ENCODE measurements at regions not wholly inside any gene's neighbourhood (a gene's known extent, or its start where the extent isn't known, plus 50 kb on each side); places are given as distances from the start of the nearest gene placed in this dataset.

- in situ Hi-C loops (cut with MboI; ENCODE audit: low sequenced_read_pairs, unreplicated experiment), result no loop called here
- no peak for DNase-seq (ENCODE audit: low spot score)
- TF ChIP-seq CTCF (IDR thresholded peaks at IDR 0.05; ENCODE audit: borderline replicate concordance, control extremely low read depth, extremely low read depth, insufficient read depth, missing control alignments), result no peak
Observed at GRCh38 chr4:153938994-153939393, 150.1 kb upstream of the SFRP2 start.

- DNase-seq (ENCODE audit: low spot score), result no peak
- TF ChIP-seq CTCF (IDR thresholded peaks at IDR 0.05; ENCODE audit: borderline replicate concordance, control extremely low read depth, extremely low read depth, insufficient read depth, missing control alignments), result no peak
- in situ Hi-C loops (cut with MboI; ENCODE audit: low sequenced_read_pairs, unreplicated experiment), result no loop called here
Observed at GRCh38 chr4:153937289-153937688, 148.4 kb upstream of the SFRP2 start.

- TF ChIP-seq CTCF (IDR thresholded peaks at IDR 0.05; ENCODE audit: borderline replicate concordance, control extremely low read depth, extremely low read depth, insufficient read depth, missing control alignments), result no peak
- DNase-seq (ENCODE audit: low spot score), result no peak
- in situ Hi-C loops (cut with MboI; ENCODE audit: low sequenced_read_pairs, unreplicated experiment), result no loop called here
Observed at GRCh38 chr4:153936121-153936520, 147.2 kb upstream of the SFRP2 start.

DNA sequence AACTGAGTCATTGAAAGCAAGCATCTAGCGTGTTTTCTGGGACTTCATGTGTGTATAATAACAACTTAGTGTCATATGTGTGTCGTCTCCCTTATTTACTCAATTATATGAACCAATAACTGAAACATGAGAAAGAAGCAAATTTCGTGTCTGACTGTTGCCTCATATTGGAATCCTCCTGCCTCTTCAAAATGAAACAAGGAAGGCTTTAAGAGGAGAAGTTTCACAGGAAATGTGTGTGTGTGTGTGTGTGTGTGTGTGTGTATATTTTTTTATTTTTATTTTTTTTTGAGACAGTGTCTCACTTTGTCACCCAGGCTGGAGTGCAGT, 145.8 kb upstream of the SFRP2 start:
- no peak for TF ChIP-seq CTCF (IDR thresholded peaks at IDR 0.05; ENCODE audit: borderline replicate concordance, control extremely low read depth, extremely low read depth, insufficient read depth, missing control alignments)
- in situ Hi-C loops (cut with MboI; ENCODE audit: low sequenced_read_pairs, unreplicated experiment), result no loop called here
- DNase-seq (ENCODE audit: low spot score), result no peak

GRCh38 chr4:153933915-153934687, 145.2 kb upstream of the SFRP2 start:
- TF ChIP-seq CTCF (IDR thresholded peaks at IDR 0.05; ENCODE audit: borderline replicate concordance, control extremely low read depth, extremely low read depth, insufficient read depth, missing control alignments), result no peak
- in situ Hi-C loops (cut with MboI; ENCODE audit: low sequenced_read_pairs, unreplicated experiment), result no loop called here
- no peak for DNase-seq (ENCODE audit: low spot score)

- no peak for DNase-seq (ENCODE audit: low spot score)
- TF ChIP-seq CTCF (IDR thresholded peaks at IDR 0.05; ENCODE audit: borderline replicate concordance, control extremely low read depth, extremely low read depth, insufficient read depth, missing control alignments), result no peak
- in situ Hi-C loops (cut with MboI; ENCODE audit: low sequenced_read_pairs, unreplicated experiment), result no loop called here
Observed at GRCh38 chr4:153931804-153932203, 142.9 kb upstream of the SFRP2 start.

Measured in GM13976 (cell line).